HCEC 1CT (cell line): ENCODE measurements at regions not wholly inside any gene's neighbourhood (a gene's known extent, or its start where the extent isn't known, plus 50 kb on each side); places are given as distances from the start of the nearest gene placed in this dataset.

Experiments used
- DNase-seq: peaks from one replicate; pipeline ENCODE4 v3.0.0-alpha.2; 2017

DNA sequence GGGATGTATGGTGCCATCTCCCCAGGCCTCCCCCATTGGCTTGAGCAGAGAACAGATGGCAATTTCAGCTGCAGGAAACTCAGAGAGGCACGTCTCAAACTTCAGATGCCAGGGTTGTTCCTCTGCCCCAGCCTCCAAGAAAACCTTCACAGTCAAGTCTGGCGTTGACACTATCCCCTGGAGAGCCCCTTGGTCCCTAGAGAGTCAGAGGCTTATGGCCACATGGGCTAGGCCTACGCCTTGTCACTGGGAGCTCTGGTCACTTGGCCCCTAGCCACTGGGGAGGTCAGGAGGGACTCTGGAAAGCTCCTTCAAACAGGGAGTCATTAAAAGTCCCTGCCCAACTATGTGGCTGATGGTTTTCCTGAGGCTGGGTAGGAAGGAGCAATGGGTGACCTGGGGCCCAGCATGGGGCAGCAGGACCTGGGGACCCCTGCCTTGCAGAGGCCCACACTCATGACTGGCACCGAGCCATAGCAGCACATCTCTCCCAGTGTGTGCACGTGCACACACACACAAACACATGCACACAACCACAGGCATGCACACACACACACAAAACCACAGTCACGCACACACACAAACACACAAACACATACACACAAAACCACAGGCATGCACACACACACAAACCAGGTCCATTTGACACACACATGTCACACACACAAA lies 144.2 kb downstream of the GADD45G start:
- DNase-seq, result no peak

DNA sequence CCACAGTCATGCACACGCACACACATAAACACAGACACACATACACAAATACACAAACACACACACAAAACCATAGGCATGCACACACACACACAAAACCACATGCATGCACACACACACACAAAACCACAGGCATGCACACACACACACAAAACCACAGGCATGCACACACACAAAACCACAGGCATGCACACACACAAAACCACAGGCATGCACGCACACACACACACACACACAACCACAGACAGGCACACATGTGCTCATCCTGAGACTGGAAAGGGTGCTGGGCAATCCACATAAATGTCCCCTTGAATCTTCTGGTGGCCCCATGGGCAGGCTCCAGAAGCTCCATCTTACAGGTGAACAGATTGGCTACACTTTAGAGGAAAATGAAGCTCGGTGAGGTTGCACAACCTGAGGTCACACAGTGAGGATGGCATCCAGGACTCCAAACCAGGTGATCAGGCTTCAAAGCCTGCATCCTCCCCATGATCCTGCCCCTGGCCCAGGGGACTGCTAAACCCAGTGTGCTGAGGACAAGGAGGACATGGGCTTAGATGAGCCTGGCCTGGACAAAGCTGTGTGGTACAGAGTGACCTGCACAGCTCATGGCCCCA lies 144.8 kb downstream of the GADD45G start:
- no peak for DNase-seq

DNA sequence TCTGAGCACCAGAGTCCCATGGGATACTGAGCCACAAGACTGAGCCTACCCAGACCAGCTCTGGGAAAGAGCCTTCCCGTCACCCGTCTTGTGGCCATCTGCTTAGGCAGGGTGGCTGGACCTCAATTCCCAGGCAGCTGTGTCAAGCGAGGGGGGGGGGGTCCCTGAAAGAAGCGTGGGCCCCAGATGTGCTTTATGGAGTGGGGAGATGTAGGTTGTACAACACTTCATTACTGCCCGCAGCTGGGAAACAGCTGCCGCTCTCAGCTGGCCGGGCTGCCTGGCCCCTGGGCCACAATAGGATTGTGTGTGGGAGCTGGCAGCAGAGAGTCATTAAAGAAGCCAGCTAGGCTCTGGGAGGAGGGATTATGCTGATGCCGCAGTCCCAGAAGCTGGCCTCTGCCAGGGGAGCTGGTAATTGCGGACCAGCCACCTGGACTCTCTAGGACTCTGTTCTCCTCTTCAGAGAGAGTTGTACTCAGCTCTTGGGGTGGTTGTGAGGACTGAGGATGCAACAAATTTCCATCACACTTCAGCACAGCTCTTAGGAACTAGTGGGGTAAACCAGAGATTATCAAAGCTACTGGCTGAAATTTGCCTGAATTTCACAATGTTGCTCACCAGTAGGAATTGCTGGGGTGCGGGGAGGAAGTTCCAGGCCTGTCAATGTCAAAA lies 145.4 kb downstream of the GADD45G start:
- no peak for DNase-seq

DNA sequence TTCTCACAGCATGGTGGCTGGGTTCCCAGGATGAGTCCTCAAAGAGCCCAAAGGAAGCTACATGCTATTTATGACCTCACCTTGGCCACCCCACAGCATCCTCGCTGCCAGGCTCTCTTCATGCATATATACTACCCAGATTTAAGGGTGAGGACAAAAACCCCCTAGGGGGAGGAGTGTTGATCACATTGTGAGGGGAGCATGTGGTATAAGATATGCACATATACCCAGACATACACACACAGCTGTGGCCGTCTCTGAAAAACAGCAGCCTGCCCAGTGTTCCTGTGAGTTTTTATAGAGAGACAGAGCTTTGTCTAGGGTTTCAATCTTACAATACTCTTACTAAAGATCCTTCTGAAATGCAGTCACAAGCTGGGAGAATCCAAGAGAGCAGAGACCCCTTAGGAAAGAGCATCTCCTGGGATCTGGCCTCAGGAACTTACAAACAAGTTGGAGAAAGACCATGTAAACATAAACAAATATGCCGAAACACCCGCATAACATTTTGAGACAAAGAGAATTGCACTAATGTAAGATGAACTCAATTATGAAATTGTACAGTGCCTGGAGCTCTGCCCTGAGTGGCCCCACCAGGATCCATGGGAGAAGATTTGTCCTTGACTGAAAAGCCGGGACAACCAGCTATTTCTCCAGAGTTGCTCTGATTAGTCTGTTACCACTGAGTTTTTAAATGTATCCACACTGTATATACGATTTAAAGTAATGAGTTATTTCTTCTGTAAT lies 146.4 kb downstream of the GADD45G start:
- DNase-seq, result no peak

GRCh38 chr9:89752154-89752553 lies 147.3 kb downstream of the GADD45G start:
- no peak for DNase-seq

GRCh38 chr9:89753472-89754055 lies 148.8 kb downstream of the GADD45G start:
- DNase-seq, result no peak

- no peak for DNase-seq
Observed at GRCh38 chr9:89754193-89754592, 149.4 kb downstream of the GADD45G start.

DNA sequence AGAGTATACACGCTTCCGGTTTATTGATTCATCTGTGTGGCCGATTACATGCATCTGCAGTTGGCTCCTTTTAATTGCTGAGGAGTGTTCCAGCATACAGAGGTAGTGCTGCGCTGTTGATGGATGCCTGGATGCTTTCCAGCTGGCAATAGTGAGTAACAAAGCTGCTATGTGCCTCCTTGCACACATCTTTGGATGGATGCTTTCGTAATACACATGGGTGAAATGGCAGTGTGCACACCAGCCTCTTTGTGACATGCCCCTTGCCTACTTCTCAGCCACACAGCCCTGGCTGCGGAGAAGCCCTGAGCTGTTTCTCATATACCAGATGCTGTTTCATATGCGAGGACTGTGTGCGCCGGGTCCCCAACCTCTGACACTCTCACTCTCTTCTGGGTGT lies 151.0 kb downstream of the GADD45G start:
- no peak for DNase-seq

DNA sequence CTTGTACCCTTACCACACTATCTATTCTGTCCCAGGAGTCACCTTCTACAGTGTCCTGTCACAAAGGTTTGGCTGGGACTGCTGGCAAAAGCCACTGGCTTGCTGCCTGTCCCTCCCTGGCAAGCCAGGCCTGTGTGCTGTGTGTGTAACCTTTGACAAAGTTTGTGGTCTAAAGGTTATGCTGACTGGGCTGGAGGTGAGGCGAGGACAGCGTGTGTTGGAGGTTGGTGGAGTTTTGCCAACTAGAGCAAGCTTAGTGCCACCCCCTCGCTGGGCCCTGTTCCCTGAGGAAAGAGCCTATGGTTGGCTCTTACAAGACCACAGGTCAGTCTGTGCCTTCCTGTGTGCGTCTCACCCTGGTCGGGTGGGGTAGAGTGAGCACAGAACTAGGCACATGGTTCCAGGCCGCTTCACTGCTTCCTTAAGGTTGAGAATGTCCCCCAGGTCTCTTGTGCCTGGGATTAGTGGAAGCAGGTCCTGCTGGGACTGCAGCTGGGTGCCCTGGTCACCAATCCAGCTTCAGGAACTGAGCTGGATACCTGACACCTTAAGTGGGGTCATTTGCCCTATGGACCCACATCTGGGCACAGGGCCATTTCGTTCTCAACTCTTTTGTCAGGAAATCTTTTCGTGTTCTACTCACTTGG lies 152.2 kb downstream of the GADD45G start:
- DNase-seq, result no peak

DNA sequence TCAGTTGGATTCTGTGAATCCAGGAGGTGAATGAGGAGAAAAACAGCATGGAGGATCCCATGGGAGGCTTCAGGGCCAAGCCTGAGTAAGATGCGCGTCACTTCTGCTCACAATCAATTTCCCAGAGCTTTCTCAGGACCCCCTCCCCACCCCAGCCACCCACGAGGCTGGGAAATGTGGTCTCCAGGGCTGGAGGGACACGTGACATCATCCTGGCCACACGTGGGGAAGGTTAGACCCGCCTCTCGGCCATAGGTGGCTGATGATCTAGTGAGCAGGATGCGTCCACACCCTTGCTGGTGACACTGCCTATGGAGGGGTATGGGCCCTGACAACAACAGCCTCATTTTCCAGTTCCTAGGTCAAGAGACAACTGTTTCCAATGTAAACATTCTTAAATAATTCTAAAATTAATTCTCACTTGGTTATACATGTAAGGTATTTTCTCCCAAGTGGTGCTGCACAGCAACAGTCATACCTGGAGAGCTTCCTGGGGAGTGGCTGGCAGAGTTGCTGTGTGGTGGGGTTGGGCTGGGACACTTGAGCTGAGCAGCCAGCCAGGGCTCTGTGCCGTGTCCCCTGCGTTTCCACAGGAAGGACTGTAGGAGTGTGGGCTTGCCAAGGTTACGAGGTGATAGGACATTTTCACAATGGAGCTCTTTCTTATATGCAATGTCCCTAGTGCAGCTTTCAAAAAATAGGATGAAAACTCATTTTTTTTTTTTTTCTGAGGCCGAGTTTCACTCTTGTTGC lies 153.1 kb downstream of the GADD45G start:
- DNase-seq, result no peak

DNA sequence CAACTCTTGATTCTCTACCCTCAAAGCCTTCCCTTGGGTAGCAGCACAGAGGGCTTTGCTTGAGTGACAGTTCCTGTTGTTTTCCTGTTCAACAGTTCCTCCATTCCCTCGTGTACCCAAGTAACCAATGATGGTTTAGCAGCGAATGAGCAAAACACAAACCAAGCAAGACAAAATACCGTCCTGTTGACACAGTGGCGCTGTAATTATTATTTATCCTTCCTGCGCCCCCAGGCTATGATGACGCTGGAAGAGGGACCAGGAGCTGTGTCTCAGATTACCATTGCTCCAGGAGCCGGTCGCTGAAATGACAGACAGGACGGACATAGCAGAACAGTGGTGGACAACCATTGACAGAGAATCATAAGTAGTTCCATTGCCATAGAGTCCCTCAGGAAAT lies 154.8 kb downstream of the GADD45G start:
- no peak for DNase-seq

GRCh38 chr9:89760123-89760522 lies 155.3 kb downstream of the GADD45G start:
- no peak for DNase-seq

- no peak for DNase-seq
Observed at GRCh38 chr9:89764217-89764616, 159.4 kb downstream of the GADD45G start.

GRCh38 chr9:89765211-89765946 lies 160.6 kb downstream of the GADD45G start:
- no peak for DNase-seq

DNA sequence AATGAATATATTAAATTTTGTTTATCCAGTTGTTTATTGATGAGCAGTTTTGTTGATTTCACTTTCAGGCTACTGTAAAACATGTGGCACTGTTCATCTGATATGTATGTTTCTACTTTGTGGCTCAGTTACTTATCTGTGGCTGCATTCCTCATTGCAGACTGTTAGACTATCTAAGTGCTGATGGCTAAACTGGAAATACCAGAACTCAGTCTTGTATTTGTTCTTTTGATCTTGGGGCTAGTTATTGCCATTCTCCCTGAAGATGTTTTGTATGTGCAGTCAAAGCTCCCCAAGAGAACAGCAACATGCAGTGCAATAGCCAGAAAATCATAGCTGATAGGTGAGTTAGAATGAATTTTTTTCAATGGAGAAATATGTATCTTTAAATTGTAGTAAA lies 162.2 kb downstream of the GADD45G start:
- no peak for DNase-seq

DNA sequence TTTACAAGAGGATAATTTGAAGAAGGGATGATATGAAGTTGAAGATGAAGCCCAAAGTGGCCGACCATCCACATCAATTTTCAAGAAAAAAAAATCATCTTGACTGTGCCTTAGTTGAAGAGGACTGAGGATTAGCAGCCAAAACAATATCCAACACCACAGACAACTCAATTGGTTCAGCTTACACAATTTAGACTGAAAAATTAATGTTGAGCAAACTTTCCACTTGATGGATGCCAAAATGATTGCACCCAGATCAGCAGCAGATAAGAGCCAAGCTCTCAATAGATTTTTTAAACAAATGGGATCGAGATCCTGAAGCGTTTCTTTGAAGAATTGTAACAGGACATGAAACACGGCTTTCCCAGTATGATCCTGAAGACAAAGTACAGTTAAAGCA lies 163.2 kb downstream of the GADD45G start:
- DNase-seq, result no peak

DNA sequence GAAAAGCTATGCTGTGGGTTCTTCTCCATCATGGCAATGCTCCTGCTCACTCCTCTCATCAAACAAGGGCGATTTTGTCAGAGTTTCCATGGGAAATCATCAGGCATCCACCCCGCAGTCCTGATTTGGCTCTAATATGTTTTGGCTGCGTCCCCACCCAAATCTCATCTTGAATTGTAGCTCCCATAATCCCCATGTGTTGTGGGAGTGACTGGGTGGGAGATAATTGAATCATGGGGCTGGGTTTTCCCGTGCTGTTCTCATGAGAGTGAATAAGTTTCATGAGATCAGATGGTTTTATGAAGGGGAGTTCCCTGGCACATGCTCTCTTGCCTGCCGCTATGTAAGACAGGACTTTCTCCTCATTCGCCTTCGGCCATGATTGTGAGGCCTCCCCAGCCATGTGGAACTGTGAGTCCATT lies 163.8 kb downstream of the GADD45G start:
- no peak for DNase-seq

DNA sequence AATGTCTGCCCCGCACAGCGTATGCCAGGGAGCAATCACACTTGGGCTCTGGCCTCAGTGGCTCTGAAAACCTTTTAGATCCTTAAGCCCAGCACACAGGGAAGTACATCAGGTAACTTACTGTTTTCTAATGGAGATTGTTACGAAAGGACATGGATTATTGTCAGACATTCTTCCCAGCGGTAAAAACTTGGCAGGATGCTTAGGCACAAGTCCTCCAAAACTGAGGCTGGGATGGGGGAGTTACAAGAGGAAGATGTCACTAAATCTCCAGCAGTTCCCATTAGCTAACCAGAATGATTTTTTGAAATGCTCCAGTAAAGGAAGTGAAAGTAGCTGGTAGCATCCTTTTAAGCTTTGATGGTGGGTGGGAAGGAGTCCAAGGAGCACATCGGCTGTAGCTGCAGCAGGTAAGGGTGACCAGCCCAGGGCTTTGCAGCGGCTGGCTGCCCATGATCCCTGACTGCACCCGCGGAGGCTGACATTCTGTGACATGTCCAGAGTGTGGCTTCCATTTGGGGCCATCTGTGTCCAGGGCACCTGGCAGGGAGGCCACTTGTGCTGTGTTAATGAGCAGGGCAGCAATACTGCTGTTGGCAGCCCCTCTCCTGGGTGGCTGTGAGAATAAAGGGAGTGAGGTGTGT lies 165.8 kb downstream of the GADD45G start:
- no peak for DNase-seq

GRCh38 chr9:89771205-89771604 lies 166.4 kb downstream of the GADD45G start:
- no peak for DNase-seq

DNA sequence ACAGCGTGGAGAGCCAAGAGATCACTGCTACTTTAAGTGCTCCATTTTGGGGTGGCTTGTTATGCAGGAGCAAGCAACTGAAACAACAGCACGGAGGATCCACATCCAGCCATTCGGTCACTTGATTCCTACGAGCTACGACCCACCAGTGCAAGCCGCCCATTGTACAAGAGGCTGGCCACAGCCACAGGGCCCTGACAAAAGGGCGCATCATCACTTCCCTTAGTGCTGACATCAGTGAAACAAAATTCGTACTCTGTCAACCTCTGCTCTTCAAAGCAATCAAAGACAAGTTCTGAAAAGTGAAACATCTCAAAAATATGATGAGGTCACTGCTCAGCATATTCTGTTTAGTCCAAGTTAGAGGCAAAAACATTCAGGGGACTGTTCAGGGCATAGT lies 168.4 kb downstream of the GADD45G start:
- DNase-seq, result no peak
